Astrocyte of the cerebellum (primary cell): ENCODE measurements at regions not wholly inside any gene's neighbourhood (a gene's known extent, or its start where the extent isn't known, plus 50 kb on each side); places are given as distances from the start of the nearest gene placed in this dataset.

Experiments
- DNase-seq: peaks from one replicate; pipeline ENCODE4 v3.0.0-alpha.2; 2011; ENCODE audit warnings: low read depth
- H3K4me3 ChIP-seq: 2 replicates; pipeline ENCODE4 v1.5.1; 2011; ENCODE audit warnings: mild to moderate bottlenecking, low read depth, low read length, moderate library complexity
- CTCF ChIP-seq: IDR thresholded peaks from 2 replicates; pipeline ENCODE4 v1.5.1; 2012; ENCODE audit warnings: low read length, low read depth, moderate library complexity, mild to moderate bottlenecking; ENCODE audit errors: missing control alignments
- in situ Hi-C: cut with HindIII; loops from 2 replicates; pipeline ENCODE4 v1.10.0; 2017; ENCODE audit warnings: low sequenced_read_pairs

- no peak for TF ChIP-seq CTCF
- no peak for DNase-seq
- H3K4me3 ChIP-seq = no peak overlapping the region
- in situ Hi-C loops = no loop called here
These were observed 949.7 kb upstream of the EEF2KMT start for GRCh38 chr16:6047325-6047724.

- TF ChIP-seq CTCF = no peak
- H3K4me3 ChIP-seq = no peak overlapping the region
- in situ Hi-C loops = no loop called here
- no peak for DNase-seq
These were observed 941.5 kb upstream of the EEF2KMT start for GRCh38 chr16:6038941-6039645.

GRCh38 chr16:6035161-6035560 is 937.6 kb upstream of the EEF2KMT start:
- no peak for TF ChIP-seq CTCF
- in situ Hi-C loops = no loop called here
- H3K4me3 ChIP-seq = no peak overlapping the region
- no peak for DNase-seq

GRCh38 chr16:6034511-6034910 is 936.9 kb upstream of the EEF2KMT start:
- no peak overlapping the region for H3K4me3 ChIP-seq
- TF ChIP-seq CTCF = no peak
- in situ Hi-C loops = no loop called here
- no peak for DNase-seq

- H3K4me3 ChIP-seq = no peak overlapping the region
- DNase-seq = no peak
- no peak for TF ChIP-seq CTCF
- in situ Hi-C loops = no loop called here
These were observed 934.8 kb upstream of the EEF2KMT start for GRCh38 chr16:6032438-6032837.

GRCh38 chr16:6031567-6031966 is 934.0 kb upstream of the EEF2KMT start:
- H3K4me3 ChIP-seq = no peak overlapping the region
- in situ Hi-C loops = no loop called here
- DNase-seq = no peak
- no peak for TF ChIP-seq CTCF
